ENCODE measurements at regions not wholly inside any gene's neighbourhood (a gene's known extent, or its start where the extent isn't known, plus 50 kb on each side); places are given as distances from the start of the nearest gene placed in this dataset.

GRCh38 chr2:139478165-139478914 is 698.1 kb upstream of the NXPH2 start:
- TF ChIP-seq POLR2A (IDR thresholded peaks at IDR 0.05) (no peak), CTCF (IDR thresholded peaks at IDR 0.05) (no peak)
